ENCODE measurements at regions not wholly inside any gene's neighbourhood (a gene's known extent, or its start where the extent isn't known, plus 50 kb on each side); places are given as distances from the start of the nearest gene placed in this dataset.

DNA sequence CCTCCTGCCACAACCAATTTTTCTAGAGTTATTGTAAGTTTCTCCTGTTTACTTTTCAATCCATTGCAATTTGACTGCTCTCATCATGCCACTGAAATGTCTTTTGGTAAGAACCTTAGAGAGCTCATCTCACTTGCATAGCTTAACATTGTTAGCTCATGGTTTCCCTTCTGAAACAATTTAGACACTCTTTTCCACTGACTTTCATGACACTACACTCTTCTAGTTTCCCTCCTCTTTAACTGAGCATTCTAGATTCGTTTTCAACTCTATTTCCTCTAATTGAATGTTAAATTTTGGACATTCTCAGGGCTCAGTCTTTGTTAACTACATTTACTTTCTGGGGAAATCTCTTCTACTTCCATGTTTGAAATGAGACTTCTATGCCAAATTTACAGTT is 369.1 kb downstream of the JRKL start:
- H3K4me3 ChIP-seq (ENCODE audit: low read depth, low read length): no peak overlapping the region
- DNase-seq (ENCODE audit: low read depth): no peak

DNA sequence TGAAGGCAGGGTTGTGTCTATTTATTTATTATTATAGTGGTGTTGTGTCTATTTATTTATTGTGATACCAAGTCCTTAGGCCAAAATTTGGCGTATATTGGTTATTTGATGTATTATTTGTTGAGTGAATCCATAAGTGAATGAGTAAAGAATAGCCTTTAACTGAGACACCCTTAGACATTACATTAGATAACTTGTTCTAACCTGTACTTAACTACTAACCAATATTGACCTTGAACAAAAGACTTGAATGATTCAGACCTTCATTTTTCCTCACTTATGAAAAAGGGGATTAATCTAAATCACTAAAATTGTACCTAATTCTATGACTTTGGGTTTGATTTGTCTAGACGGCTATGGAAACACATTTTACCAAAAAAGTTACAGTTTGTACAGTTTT is 370.5 kb downstream of the JRKL start:
- TF ChIP-seq, protein P1, sequence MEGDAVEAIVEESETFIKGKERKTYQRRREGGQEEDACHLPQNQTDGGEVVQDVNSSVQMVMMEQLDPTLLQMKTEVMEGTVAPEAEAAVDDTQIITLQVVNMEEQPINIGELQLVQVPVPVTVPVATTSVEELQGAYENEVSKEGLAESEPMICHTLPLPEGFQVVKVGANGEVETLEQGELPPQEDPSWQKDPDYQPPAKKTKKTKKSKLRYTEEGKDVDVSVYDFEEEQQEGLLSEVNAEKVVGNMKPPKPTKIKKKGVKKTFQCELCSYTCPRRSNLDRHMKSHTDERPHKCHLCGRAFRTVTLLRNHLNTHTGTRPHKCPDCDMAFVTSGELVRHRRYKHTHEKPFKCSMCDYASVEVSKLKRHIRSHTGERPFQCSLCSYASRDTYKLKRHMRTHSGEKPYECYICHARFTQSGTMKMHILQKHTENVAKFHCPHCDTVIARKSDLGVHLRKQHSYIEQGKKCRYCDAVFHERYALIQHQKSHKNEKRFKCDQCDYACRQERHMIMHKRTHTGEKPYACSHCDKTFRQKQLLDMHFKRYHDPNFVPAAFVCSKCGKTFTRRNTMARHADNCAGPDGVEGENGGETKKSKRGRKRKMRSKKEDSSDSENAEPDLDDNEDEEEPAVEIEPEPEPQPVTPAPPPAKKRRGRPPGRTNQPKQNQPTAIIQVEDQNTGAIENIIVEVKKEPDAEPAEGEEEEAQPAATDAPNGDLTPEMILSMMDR (conservative IDR thresholded peaks at IDR 0.05; ENCODE audit: low read depth, low read length): no peak
- no peak overlapping the region for H3K4me3 ChIP-seq (ENCODE audit: low read depth, low read length)
- DNase-seq (ENCODE audit: low read depth): no peak

More for the DNA sequence above, 369.1 kb downstream of the JRKL start:
- TF ChIP-seq, protein P1 (conservative IDR thresholded peaks at IDR 0.05; ENCODE audit: low read depth, low read length): no peak

DNA sequence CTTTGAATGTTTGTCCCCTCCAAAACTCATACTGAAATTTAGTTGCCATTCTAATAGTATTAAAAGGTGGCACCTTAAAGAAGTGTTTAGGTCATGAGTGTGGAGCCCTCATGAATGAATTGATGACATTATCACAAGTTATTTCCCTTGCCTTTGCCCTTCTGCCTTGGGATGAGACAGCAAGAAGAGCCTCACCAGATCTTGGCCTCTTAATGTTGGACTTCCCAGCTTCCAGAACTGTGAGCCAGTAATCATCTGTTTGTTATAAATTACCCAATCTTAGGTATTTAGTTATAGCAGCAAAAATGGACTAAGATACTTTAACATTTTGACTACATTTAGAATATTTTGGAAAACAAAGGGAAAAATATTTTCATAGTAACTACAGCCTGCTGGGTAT is 371.0 kb downstream of the JRKL start:
- DNase-seq (ENCODE audit: low read depth): no peak
- TF ChIP-seq, protein P1 (conservative IDR thresholded peaks at IDR 0.05; ENCODE audit: low read depth, low read length): no peak
- no peak overlapping the region for H3K4me3 ChIP-seq (ENCODE audit: low read depth, low read length)

DNA sequence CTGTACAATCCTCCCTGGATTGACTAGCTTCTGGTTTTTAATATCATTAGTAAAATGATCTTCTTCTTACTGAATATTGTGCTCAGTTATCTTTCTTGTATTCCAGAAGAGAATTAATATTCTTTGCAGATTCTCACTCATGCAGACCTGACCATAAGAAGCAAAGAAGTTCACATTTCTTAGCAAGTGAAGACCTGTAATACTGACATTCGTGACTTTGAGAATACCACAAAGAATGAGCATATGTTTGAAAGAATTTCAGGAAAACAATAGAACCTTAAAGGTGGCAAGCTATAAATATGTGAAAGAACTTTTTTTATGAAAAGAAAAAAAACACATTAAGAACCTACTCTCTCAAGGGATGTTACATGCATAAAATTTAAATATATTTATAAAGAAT is 371.6 kb downstream of the JRKL start:
- TF ChIP-seq, protein P1 (conservative IDR thresholded peaks at IDR 0.05; ENCODE audit: low read depth, low read length): no peak
- no peak overlapping the region for H3K4me3 ChIP-seq (ENCODE audit: low read depth, low read length)
- DNase-seq (ENCODE audit: low read depth): no peak

DNA sequence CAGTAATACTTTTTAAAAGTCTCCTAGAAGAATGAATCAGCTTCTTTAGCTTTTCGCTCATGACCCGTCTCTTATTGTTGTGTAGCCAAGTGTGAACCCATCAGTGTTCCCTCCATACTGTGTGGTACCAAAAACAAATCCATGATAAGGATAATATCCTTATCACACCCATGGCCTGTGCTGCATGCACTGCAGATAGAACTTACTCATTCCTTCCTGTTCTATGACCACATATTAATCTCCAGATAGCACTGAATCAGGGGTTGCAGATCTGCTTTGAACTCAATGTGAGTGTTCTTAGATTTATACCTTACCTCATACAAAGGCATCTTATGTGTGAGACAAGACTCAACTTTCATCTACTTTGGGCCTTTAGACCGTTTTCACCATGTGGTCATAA is 373.4 kb downstream of the JRKL start:
- no peak for DNase-seq (ENCODE audit: low read depth)
- H3K4me3 ChIP-seq (ENCODE audit: low read depth, low read length): no peak overlapping the region
- TF ChIP-seq, protein P1 (conservative IDR thresholded peaks at IDR 0.05; ENCODE audit: low read depth, low read length): no peak

DNA sequence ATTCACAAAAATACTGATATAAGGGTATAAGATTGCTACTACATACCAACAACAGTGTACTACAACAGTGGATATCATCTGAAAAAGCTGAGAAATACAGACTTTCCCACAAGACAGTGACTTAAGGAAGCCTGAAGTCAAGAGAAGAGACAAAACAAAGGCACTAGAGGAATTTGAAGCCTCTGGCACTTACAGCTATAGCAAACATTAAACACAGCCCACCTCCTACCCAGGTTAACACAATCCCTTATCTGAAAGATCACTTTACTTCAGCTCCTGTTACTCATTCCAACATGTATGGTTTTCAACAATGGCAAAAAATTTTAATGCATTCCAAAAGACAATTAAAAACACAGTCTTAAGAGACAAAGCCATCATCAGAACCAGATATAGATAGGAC is 388.5 kb downstream of the JRKL start:
- DNase-seq (ENCODE audit: low read depth): no peak
- TF ChIP-seq, protein P1 (conservative IDR thresholded peaks at IDR 0.05; ENCODE audit: low read depth, low read length): no peak
- H3K4me3 ChIP-seq (ENCODE audit: low read depth, low read length): no peak overlapping the region

DNA sequence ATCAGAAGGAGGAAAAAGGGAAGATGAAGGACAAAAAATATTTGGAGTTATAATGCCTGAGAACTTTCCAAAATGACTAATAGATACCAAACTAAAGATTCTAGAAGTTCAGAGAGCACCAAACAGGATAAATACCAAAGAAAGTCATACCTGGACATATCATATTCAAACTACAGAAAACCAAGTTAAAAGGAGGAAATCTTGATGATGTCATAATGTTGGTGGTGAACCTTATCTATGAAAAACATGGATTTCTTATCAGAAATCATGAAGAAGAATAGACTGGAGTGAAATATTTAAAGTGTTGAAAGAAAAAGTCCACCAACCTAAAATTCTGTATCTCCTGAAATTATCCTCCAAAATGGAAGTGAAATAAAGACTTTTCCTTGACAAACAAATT is 389.2 kb downstream of the JRKL start:
- DNase-seq (ENCODE audit: low read depth): no peak
- TF ChIP-seq, protein P1 (conservative IDR thresholded peaks at IDR 0.05; ENCODE audit: low read depth, low read length): no peak

More for the DNA sequence above, 389.2 kb downstream of the JRKL start:
- no peak overlapping the region for H3K4me3 ChIP-seq (ENCODE audit: low read depth, low read length)
